ENCODE measurements at regions not wholly inside any gene's neighbourhood (a gene's known extent, or its start where the extent isn't known, plus 50 kb on each side); places are given as distances from the start of the nearest gene placed in this dataset.
"Not testable (repeated sequence)": the region's sequence is repeated elsewhere in the genome, so short reads cannot be mapped to it uniquely, and the experiment has no call there.

DNA sequence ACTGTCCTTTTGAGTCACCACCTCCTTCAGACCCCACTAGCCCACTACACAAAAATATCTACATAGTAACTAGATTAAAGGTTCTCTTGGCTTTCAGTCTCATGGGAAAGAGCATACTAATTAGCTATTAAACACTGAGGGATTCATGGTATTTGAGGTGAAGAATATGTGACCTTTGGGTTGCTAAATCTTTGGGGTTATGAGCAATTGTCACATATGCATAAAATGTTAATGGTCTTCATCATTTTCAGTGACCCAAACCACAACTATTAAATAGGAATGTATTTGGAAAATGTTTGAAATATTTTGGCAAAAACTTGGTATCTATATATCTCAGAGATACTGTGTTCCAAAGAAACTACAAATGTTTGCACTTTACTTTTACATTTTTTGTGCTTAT is 365.1 kb downstream of the MAGEB5 start:
- no peak for DNase-seq

DNA sequence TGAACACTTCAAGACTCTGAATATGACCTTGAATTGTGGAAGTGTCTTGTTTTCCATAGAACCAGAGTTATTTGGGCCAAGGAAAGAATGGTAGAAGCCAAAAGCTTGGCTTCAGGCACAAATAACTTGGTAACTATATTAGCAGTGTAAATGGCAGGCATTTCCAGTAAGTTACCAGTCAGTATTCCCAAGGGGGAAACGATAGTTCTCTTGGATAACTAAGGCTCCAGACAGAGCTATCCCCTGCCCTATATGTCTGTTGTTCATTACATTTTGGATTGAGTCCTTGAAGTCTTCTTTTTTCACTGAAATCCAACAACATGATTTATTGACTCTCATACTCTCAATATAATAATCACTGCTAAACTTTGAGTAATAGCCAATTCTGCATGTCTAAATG is 364.1 kb downstream of the MAGEB5 start:
- no peak for DNase-seq

DNA sequence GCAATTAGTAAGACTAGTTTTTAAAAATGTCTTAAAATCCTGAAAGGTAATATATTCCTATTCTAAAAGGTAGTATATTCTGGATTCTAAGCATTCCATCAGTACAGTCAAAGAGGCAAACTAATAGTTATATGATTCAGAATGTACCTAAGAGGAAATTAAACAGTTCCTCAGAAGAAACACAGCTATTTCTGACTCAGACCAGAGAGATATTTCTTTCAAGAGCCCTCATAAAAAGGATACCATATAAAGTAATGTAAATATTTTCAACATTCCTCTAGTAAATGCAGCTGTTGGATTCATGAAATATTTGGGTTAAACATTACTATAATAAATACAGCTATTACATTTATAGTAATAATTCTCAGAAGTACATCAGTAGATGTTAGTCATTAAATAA is 358.3 kb downstream of the MAGEB5 start:
- no peak for DNase-seq

DNA sequence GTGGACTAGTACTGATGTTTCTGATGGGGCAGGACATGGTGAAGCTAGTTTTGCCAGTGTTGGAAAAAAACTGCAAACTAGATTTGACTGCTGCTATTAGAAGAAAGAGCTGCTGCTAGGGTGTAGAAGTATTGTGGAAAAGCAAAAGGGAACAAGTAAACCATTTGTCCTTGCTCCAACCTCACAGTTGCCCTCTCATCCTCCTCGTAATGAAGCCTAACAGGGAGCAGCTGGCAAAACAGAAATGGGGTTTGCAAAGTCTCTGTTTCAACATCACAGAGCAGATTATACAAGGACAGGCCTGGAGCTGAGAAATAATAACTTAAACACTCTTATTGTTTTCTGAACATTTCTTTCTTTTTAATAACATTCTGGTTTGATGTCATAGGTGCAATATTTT is 346.2 kb downstream of the MAGEB5 start:
- no peak for DNase-seq

DNA sequence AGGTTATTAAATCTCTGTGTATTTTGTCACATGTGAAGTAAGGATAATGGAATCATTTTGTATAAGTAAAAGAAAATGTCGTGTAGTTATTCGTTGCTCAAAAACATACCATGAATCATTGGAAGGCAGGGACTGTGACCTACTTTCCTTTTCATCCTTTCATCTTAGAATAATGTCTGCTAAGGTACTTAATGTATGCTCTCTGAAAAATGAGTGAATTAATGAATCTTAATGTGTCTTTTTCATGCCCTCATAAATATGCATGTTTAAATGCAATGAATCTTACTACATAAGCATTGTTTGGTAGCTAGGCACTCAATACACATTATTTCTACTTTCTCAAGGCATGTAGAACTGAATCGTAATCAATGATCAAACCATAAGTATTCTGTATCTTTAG is 343.9 kb downstream of the MAGEB5 start:
- no peak for DNase-seq

DNA sequence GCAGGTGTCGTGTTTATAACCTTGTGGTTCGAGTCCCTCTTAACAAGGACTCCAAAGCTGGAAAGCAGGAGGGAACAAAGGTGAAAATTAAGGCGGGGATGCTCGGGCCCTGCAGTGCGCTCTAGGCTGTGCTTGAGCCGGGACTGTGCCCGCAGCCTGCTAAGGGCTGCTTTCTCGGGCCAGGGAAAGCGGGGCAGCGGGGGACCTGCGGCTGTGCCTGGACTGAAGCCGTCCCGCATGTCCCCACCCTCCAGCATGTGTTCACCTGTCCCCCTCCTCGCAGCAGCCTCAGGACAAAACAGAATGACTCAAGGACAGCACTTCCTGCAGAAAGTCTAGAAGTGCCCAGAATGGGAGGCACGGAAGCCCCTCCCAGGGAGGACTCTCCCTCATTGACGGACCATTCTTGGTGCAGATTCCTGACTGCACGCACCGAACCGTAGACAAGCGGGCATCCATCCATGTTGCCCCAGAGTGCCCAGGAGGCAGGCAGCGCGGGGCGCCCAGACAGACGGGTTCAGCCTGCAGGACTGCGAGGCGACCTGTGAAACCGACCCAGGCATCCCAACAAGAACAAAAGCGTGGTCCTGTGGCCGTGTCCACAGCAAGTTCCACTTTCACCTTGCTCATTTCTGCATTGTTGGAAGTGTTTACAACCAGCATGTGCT is 342.9 kb downstream of the MAGEB5 start:
- no peak for DNase-seq

DNA sequence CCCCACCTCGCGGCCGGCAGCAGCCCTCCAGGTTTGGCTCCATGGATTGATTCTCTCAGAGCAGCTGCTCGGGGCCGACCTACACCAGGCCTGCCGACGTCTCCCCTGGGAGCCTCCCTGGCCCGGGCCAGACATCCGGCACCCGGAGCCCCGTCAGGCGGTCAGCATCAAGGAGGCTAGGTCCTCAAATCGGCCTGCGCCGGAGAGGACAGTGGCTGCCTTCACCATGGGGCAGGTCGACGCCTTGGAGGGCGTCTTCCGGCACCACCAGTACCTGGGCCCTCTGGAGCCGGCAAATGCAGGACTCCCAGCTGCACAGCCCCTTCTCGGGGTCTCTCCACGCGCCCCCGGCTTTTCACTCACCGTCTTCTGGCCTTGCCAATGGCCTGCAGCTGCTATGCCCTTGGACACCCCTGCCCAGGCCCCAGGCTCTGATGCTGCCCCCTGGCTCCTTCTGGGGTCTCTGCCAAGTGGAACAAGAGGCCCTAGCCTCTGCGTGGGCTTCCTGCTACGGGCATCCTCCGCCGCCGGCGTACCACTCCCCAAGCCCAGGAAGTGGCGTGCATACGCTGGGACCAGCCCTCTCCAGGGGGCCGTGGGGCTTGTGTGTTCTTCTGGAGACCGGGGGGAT is 341.8 kb downstream of the MAGEB5 start:
- no peak for DNase-seq

DNA sequence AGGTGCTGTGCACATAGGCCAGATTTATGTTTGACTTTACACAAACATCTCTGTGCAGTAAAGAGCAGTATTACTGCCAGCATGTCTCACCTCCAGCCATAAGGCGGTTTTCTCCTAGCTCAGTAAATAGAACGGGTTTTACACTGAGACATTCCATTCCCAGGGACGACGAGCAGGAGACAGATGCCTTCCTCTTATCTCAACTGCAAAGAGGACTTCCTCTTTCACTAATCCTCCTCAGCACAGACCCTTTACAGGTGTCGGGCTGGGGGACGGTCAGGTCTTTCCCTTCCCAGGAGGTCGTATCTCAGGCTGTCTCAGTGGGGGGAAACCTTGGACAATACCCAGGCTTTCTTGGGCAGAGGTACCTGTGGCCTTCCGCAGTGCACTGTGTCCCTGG is 309.8 kb downstream of the MAGEB5 start:
- not testable (repeated sequence) for DNase-seq

DNA sequence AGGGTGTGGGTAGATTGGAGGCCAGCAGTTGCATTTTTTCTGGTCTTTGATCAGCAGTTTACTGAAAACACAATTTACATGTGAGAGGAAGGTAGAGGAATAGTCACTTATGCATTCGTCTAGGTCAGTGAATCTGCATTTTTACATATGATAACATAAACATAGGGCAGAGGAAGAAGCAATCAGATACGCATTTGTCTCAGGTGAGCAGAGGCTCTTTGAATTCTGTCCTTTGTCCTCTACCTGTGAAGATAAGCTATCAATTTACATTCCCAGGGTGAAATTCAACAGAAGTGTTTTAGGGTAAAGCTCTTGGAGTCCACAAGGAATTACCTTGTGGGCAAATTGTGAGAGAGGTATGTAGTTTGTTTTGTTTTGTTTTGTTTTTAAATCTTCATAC is 306.5 kb downstream of the MAGEB5 start:
- no peak for DNase-seq

DNA sequence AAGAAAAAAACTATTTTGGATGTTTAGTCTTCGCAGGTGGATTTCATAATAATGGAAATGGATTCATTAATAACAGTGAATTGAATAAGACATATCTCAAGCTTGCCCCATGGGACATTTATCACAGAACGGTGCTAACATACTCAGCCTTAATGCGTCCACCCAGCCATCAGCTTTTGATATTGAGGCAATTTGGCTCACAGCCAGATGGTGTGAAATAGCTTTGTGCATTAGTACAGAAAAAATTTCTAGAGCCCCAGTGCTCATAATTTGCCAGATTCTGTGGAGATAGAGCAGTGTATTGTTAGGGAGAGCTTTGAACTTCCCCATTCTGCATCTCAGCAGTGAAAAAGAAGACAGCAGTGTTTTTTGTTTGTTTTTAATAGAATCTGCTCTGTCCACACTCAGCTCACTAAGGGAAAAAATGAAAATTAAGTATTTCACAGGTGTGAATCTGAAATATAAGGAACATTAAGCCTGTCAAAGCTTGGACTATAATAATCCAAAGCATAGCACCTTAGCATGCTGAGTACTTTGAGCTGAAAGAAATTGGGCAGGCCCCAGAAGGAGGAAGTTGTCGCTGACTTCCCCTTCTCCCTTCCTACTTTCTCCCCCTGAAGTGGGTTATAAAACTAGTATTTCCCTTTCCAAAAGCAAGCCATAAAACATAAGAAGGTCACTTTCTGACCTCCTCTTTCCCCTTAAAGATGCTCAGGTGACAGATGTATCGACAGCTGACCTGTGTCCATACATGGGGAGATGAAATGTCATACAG is 295.8 kb downstream of the MAGEB5 start:
- no peak for DNase-seq

DNA sequence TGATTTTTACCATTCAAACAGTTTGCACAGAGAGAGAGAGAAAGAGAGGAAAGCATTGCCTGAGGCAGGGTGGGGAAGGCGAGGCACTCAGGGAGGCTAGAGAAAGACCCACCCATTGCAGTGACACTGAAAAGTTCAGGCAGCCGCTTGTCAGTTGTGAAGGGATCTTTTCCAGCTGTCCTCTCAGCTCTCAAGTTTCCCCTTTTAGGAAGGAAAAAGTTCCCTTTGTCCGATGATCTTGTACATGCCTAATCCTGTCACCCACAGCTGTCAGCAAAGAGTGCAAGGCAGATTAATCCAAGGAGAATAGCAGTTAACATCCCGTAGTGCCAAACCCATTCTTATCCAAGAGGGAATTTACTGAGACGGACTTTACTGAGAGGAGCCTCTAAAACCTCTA is 255.0 kb downstream of the MAGEB5 start:
- no peak for DNase-seq

DNA sequence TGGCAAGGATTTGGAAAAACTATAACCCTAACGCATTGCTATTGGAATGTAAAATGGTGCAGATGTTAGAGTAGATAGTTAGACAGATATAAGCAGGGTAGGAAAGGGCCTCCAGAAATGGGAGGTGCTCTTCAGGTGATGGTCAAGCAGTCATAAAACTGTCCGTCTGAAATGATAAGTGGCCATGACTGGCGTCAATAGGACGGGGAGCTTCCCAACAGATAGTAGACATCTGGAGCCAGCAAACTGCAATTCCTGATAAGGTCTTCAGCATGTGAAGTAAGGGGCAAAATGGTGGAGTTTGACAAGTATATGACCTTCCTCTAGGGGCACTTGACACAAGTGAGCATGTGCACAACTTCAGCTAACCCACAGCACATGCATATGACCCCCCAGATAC is 250.4 kb downstream of the MAGEB5 start:
- DNase-seq: no peak

DNA sequence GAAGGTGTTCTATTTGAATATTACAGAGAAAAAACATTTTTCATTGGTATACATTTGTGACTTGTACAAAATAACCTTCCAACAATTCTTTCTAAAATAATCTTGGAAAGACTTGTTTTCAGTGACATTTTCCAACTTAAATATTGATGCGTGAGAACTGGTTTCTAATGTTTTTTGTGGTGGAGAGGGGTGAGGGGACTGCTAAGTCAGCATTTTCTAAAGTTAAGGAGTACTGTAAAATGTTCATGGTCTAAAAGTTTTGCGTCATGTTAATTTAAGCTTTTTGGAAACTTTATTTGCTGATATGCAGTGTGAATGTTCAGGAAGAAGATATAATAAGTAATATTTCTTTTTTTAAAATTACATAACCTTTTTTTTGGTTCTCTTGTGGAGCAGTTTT is 229.3 kb downstream of the MAGEB5 start:
- DNase-seq: no peak

DNA sequence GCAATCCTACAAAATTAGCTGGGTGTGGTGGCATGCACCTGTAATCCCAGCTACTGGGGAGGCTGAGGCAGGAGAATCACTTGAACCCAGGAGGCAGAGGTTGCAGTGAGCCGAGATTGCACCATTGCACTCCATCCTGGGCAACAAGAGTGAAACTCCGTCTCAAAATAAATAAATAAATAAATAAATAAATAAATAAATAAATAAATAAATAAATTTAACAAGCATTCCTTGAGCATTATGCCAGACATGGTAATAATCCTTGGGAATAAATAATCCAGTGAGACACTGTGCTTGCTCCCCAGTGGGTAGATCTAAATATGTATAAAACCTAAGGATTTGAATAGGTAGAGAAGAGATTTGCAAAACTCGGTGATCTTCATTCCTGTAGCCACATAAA is 228.4 kb downstream of the MAGEB5 start:
- DNase-seq: not testable (repeated sequence)

DNA sequence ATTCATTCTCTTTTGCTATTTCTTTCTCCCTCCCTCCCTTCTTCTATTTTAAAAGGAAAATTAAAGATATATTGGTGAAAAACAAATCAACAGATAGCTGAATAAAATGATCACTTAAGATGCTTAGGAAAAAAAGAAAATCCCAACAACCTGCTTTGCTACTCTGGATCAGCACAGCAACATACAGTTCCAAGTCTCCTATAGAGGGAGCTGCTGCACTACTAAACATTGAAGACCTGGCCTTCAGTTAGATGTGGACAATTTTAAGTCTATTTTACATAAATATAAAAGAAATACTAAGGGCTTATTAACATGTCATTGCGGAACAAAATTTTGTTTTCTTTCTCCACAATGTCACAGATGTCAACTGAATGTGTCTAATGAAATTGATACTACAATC is 226.4 kb downstream of the MAGEB5 start:
- no peak for DNase-seq

DNA sequence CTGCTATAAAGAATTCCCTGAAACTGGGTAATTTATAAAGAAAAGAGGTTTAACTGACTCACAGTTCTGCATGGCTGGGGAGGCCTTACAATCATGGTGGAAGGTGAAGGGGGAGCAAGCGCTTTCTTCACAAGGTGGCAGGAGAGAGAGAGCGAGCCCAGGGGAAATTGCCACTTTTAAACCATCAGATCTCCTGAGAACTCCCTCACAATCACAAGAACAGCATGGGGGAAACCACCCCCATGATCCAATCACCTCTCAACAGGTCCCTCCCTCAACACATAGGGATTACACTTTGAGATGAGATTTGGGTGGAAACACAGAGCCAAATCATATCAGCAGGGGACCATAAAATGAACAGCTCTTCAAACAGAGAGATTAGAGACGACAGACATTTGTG is 198.6 kb downstream of the MAGEB5 start:
- DNase-seq: no peak

DNA sequence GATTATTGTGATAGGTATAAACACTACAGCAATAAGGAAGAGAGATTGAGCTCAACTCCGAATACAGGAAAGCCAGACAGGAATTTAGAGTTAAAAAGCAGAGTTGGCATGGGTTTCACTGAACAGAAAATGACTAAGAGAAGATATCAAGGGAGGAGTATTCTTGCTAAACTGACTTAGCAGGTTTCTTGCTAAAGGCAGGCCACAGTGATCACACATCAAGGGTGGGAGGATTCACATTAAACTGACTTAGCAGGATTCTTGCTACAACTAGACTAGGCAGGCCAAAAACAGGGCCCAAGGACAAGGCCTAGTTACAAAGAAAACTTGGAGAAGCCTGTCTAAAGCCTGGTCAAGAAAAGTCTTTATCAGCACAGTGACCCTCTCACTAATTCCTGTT is 195.1 kb downstream of the MAGEB5 start:
- no peak for DNase-seq

DNA sequence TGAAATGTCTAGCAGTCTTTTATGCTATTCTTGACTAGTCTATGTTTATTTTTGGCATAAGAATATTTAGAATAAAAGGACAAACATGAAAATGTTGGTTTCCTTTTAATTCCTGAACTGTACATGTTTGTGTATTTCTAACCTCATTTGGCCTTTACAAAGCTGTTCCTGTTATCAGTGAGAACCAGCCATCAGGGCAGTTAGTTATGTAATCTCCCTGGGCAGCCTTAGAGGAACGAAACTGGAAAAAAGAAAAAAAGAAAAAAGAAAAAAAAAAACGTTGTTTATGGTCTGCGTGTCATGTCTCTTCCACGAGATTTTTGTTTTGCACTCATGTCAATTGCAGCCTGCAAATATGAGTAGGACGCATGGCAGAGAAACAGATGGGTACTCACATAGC is 193.7 kb downstream of the MAGEB5 start:
- DNase-seq: no peak

DNA sequence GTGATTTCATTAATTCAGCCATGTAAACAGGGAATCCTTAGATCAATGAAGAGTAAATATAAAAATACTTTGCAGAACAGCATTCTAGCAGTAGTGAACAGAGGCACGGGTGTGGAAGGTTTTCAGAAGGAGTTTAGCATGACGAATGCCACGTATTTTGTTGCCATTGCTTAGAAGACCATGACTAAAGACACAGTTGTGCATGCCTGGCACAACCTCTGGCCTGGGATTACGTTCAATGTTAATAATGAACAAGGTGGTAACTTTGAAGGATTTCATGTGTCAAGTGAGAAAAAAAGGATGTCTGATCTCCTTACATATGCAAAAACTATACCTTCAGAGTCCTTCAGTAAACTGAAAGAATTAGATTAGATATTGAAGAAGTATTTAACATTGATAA is 171.9 kb downstream of the MAGEB5 start:
- no peak for DNase-seq

DNA sequence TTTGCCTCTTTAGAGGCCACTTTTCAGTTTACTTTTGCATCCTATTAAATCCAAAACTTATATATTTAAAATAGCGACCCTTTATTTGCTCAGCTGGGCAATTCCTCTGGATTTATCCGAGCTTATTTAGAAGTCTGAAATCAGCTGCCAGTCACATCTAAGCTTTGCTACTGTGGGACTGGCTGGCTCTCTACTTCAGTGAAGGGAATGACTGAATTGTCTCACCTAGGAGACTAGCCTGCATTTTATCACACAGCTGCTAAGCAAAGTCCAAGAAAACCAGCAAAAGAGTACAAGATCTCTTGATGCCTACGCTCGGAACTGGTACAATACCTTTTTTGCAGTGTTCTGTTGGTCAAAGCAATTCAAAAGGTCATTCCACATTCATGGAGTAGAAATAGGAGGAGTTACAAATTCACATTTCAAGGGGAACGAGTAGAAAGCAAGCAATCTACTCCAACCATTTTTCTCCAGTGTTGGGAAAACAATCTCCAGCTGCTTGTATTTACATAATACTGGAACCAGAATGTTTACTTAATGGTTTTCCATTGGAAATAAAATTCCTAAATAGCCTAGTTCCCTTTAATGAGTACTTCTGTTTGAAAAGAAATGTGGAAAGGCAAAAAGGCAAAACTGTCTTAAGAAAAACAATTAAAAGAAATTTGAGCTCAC is 160.2 kb downstream of the MAGEB5 start:
- no peak for DNase-seq

DNA sequence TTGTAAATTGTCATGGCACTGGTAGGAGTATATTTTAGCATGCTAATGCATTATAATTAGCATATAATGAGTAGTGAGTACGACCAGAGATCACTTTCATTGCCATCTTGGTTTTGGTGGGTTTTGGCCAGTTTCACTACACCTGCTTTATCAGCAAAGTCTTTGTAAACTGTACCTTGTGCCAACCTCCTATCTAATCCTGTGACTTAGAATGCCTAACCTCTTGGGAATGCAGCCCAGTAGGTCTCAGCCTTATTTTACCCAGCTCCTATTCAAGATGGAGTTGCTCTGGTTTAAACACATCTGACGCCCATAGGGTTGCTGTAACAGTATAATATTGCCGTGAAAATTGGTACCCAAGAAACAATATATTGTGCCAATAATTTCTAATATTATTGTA is 159.4 kb downstream of the MAGEB5 start:
- DNase-seq: no peak

DNA sequence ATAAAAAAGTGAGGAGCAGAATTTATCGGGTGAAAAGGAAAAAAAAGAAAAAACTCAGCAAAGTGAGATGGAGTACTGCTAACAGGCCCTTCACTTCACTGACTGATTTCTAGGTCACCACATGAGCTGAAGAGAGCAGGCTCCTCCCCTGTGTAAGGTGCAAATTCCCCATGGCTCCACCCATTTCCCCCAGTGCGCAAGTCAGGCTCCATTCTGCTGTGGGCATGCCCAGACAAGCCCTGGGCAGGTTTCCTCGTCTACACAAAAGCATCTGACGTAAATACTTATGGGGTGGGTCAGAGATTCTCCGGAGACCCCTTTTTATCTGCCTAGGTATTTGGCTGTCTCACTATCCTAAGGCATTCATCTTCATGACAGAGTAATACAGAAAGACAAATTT is 157.9 kb downstream of the MAGEB5 start:
- no peak for DNase-seq

DNA sequence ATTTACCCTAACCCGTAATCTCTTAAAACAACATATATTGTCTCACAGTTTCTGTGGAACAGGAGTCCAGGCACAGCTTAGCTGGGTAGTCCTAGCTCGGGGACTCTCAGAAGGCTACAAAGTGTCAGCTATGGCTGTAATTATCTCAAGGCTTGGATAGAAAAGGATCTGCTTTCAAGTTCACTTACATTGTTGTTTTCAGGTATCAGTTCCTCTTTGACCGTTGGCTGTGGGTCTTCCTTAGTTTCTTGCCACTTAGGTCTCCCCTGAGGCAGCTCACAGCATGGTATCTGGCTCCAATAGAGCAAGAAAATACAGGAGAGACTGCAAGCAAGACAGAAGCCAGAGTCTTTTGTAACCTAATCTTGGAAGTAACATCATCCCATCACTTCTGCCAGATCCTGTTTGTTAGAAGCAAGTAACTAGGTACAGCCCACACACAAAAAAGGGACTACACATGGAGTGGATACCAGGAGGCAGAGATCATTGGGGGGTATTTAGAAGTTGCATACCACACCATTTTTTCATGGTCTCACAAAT is 137.0 kb downstream of the MAGEB5 start:
- no peak for DNase-seq
